Liver (tissue), 8 donors: ENCODE measurements at regions not wholly inside any gene's neighbourhood (a gene's known extent, or its start where the extent isn't known, plus 50 kb on each side); places are given as distances from the start of the nearest gene placed in this dataset.

ENCODE experiments used
- DNase-seq: peaks from one replicate; pipeline ENCODE4 v3.0.0-alpha.2; 2017; ENCODE audit warnings: low spot score
- H3K27ac ChIP-seq, 2 donors: one replicate each; pipeline ENCODE4 v1.7.0; 2013; ENCODE audit warnings: inconsistent platforms in 2 of 2, low read length in 2 of 2, control low read depth in 1 of 2, low read depth in 1 of 2, mild to moderate bottlenecking in 1 of 2
- H3K27me3 ChIP-seq, 4 donors: one replicate each; pipeline versions ENCODE4 v1.6.1 to v1.7.0; 2013; ENCODE audit warnings: low read length in 3 of 4, inconsistent platforms in 1 of 4, mild to moderate bottlenecking in 1 of 4, moderate library complexity in 1 of 4; ENCODE audit not compliant: control insufficient read depth in 4 of 4, insufficient read depth in 4 of 4
- H3K36me3 ChIP-seq, 4 donors: one replicate each; pipeline versions ENCODE4 v1.6.1 to v1.7.0; 2013; ENCODE audit warnings: low read length in 3 of 4, mild to moderate bottlenecking in 3 of 4, low read depth in 1 of 4, moderate library complexity in 1 of 4; ENCODE audit not compliant: control insufficient read depth in 4 of 4, insufficient read depth in 3 of 4
- H3K4me1 ChIP-seq, 4 donors: one replicate each; pipeline versions ENCODE4 v1.6.1 to v1.7.0; 2013; ENCODE audit warnings: low read length in 3 of 4, mild to moderate bottlenecking in 3 of 4, moderate library complexity in 1 of 4; ENCODE audit not compliant: control insufficient read depth in 4 of 4, insufficient read depth in 4 of 4
- H3K4me3 ChIP-seq, 3 donors: one replicate each; pipeline versions ENCODE4 v1.6.1 to v1.7.0; 2013; ENCODE audit warnings: low read length in 3 of 3, control low read depth in 1 of 3, low read depth in 1 of 3, mild to moderate bottlenecking in 1 of 3
- H3K9ac ChIP-seq, 2 donors: one replicate each; pipeline ENCODE4 v1.7.0; 2013; ENCODE audit warnings: low read length in 2 of 2, mild to moderate bottlenecking in 2 of 2, moderate library complexity in 2 of 2, control low read depth in 1 of 2, low read depth in 1 of 2
- H3K9me3 ChIP-seq, 4 donors: one replicate each; pipeline versions ENCODE4 v1.6.1 to v1.7.0; 2013; ENCODE audit warnings: low read length in 3 of 4; ENCODE audit not compliant: control insufficient read depth in 4 of 4
- ATF3 ChIP-seq: IDR thresholded peaks from 2 replicates; pipeline ENCODE4 v1.6.1; 2016; ENCODE audit warnings: antibody characterized with exemption
- CTCF ChIP-seq: fragments of 150-350 bp; IDR thresholded peaks from 2 replicates; pipeline ENCODE4 v1.5.1; 2017; ENCODE audit warnings: improper control_type of control experiment, low read depth, low read length; ENCODE audit not compliant: missing input control
- EGR1 ChIP-seq, 2 donors: IDR thresholded peaks; 2 replicates each; pipeline ENCODE4 v1.6.1; 2016 to 2018; ENCODE audit warnings: antibody characterized with exemption in 2 of 2, low read depth in 2 of 2
- FOXA1 ChIP-seq: IDR thresholded peaks from 2 replicates; pipeline ENCODE4 v1.6.1; 2016; ENCODE audit warnings: antibody characterized with exemption
- FOXA2 ChIP-seq: IDR thresholded peaks from 2 replicates; pipeline ENCODE4 v1.6.1; 2016; ENCODE audit warnings: antibody characterized with exemption
- GABPA ChIP-seq, 2 donors: IDR thresholded peaks in 1 of 2; conservative IDR thresholded peaks in 1 of 2; 2 replicates each; pipeline ENCODE4 v1.6.1; 2016; ENCODE audit warnings: antibody characterized with exemption in 2 of 2, mild to moderate bottlenecking in 1 of 2, moderate library complexity in 1 of 2
- HNF4A ChIP-seq, 2 donors: conservative IDR thresholded peaks; 2 replicates each; pipeline ENCODE4 v1.6.1; 2016; ENCODE audit warnings: antibody characterized with exemption in 2 of 2, mild to moderate bottlenecking in 2 of 2
- HNF4G ChIP-seq: IDR thresholded peaks from 2 replicates; pipeline ENCODE4 v1.6.1; 2016; ENCODE audit warnings: antibody characterized with exemption
- JUND ChIP-seq, 2 donors: IDR thresholded peaks; 2 replicates each; pipeline ENCODE4 v1.6.1; 2016; ENCODE audit warnings: antibody characterized with exemption in 2 of 2
- MAX ChIP-seq: IDR thresholded peaks from 2 replicates; pipeline ENCODE4 v1.6.1; 2016; ENCODE audit warnings: antibody characterized with exemption
- NR2F2 ChIP-seq: IDR thresholded peaks from 2 replicates; pipeline ENCODE4 v1.6.1; 2016; ENCODE audit warnings: antibody characterized with exemption
- RAD21 ChIP-seq, 2 donors: IDR thresholded peaks; 2 replicates each; pipeline ENCODE4 v1.6.1; 2016; ENCODE audit warnings: antibody characterized with exemption in 2 of 2, mild to moderate bottlenecking in 2 of 2
- REST ChIP-seq: IDR thresholded peaks from 2 replicates; pipeline ENCODE4 v1.6.1; 2016; ENCODE audit warnings: antibody characterized with exemption, mild to moderate bottlenecking
- RXRA ChIP-seq, 2 donors: IDR thresholded peaks; 2 replicates each; pipeline ENCODE4 v1.6.1; 2017 to 2018; ENCODE audit warnings: antibody characterized with exemption in 2 of 2, mild to moderate bottlenecking in 1 of 2
- SP1 ChIP-seq: IDR thresholded peaks from 2 replicates; pipeline ENCODE4 v1.6.1; 2018; ENCODE audit warnings: antibody characterized with exemption, mild to moderate bottlenecking
- TAF1 ChIP-seq: conservative IDR thresholded peaks from 2 replicates; pipeline ENCODE4 v1.6.1; 2016; ENCODE audit warnings: antibody characterized with exemption, mild to moderate bottlenecking
- YY1 ChIP-seq: IDR thresholded peaks from 2 replicates; pipeline ENCODE4 v1.6.1; 2016; ENCODE audit warnings: antibody characterized with exemption, mild to moderate bottlenecking
- ZBTB33 ChIP-seq: IDR thresholded peaks from 2 replicates; pipeline ENCODE4 v1.6.1; 2016; ENCODE audit warnings: antibody characterized with exemption
- WGBS: extraction: QIAGEN DNeasy Blood & Tissue Kit; methylation state at CpG from one replicate; pipeline ENCODE4 v1.1.7; 2013; 5-methylcytosine and 5-hydroxymethylcytosine counted together
- donor health status: healthy.
- donor health status: healthy.
- donor health status: healthy.
- donor health status: healthy.
- donor health status: healthy.

GRCh38 chr5:56710826-56711590 is 104.3 kb upstream of the MAP3K1 start:
- Histone ChIP-seq H3K27ac (no peak overlapping the region), H3K27me3 (no peaks in the 10 kb centered on the region), H3K36me3 (no peaks in the 10 kb centered on the region), H3K9me3 (no peaks in the 10 kb centered on the region), H3K4me1 (no peaks in the 10 kb centered on the region), H3K4me3 (no peak overlapping the region), H3K9ac (no peak overlapping the region)
- no peak for DNase-seq
- WGBS: 93% methylated on average over 3 of the region's 3 CpGs
- TF ChIP-seq REST (no peak), EGR1 (IDR thresholded peaks at IDR 0.05; ENCODE audit: low read depth in 2 of 2) (no peak), ZBTB33 (no peak), TAF1 (no peak), JUND (IDR thresholded peaks at IDR 0.05) (no peak), NR2F2 (no peak), MAX (no peak), FOXA1 (no peak), HNF4G (no peak), GABPA (IDR thresholded peaks at IDR 0.05 in 1 of 2, conservative IDR thresholded peaks at IDR 0.05 in 1 of 2) (no peak), RAD21 (IDR thresholded peaks at IDR 0.05) (no peak), SP1 (no peak), YY1 (no peak), CTCF (no peak), RXRA (IDR thresholded peaks at IDR 0.05) (no peak), FOXA2 (no peak), ATF3 (no peak), HNF4A (conservative IDR thresholded peaks at IDR 0.05) (no peak)
